ENCODE measurements at regions not wholly inside any gene's neighbourhood (a gene's known extent, or its start where the extent isn't known, plus 50 kb on each side); places are given as distances from the start of the nearest gene placed in this dataset.

DNA sequence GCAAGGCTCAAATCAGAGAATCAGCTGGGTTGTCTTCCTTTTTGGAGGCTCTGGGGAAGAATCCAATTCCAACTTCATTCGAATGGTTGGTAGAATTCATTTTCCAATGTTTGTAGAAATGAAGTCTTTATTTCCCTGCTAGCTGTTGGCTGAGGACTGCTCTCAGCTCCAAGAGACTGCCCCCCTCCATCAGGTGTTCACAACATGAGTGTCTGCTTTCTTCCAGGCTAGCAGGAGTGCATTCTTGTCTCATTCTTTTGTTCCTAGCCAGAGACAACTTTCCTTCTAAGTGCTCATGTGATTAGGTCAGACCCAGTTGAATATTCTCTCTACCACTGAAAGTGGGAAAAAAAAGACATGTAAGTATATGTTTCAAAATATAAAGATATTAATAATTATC is 95.2 kb downstream of the HLX start:
- no peaks in the 10 kb centered on the region for H3K79me2 ChIP-seq (ENCODE audit: control insufficient read depth, insufficient read depth, low read length)
- no peak overlapping the region for H3K4me2 ChIP-seq (ENCODE audit: control insufficient read depth, extremely low read depth, insufficient read depth, low read depth, low read length)
- no peaks in the 10 kb centered on the region for H3K27me3 ChIP-seq (ENCODE audit: control insufficient read depth, extremely low read depth, insufficient read depth, low read length)
- H3K9ac ChIP-seq (ENCODE audit: control insufficient read depth, extremely low read depth, insufficient read depth, low read length) = no peak overlapping the region
- H3K9me1 ChIP-seq (ENCODE audit: control insufficient read depth, extremely low read depth, insufficient read depth, low read length) = no peaks in the 10 kb centered on the region
- FAIRE-seq (no peak), DNase-seq (ENCODE audit: low read depth, low spot score) (no peak)
- no peak overlapping the region for H3K4me3 ChIP-seq (ENCODE audit: control insufficient read depth in 2 of 3, extremely low read depth in 1 of 3, insufficient read depth in 2 of 3, low read depth in 1 of 3, low read length in 3 of 3)
- no peaks in the 10 kb centered on the region for H4K20me1 ChIP-seq (ENCODE audit: control insufficient read depth, extremely low read depth, insufficient read depth, low read length)
- no peak for TF ChIP-seq EZH2 (IDR thresholded peaks at IDR 0.05; ENCODE audit: low read length)
- TF ChIP-seq, protein P1, sequence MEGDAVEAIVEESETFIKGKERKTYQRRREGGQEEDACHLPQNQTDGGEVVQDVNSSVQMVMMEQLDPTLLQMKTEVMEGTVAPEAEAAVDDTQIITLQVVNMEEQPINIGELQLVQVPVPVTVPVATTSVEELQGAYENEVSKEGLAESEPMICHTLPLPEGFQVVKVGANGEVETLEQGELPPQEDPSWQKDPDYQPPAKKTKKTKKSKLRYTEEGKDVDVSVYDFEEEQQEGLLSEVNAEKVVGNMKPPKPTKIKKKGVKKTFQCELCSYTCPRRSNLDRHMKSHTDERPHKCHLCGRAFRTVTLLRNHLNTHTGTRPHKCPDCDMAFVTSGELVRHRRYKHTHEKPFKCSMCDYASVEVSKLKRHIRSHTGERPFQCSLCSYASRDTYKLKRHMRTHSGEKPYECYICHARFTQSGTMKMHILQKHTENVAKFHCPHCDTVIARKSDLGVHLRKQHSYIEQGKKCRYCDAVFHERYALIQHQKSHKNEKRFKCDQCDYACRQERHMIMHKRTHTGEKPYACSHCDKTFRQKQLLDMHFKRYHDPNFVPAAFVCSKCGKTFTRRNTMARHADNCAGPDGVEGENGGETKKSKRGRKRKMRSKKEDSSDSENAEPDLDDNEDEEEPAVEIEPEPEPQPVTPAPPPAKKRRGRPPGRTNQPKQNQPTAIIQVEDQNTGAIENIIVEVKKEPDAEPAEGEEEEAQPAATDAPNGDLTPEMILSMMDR (optimal IDR thresholded peaks at IDR 0.05 in 1 of 3, IDR thresholded peaks at IDR 0.05 in 1 of 3, conservative IDR thresholded peaks at IDR 0.05 in 1 of 3; ENCODE audit: extremely low read depth in 1 of 3, insufficient read depth in 2 of 3, low read length in 3 of 3) = no peak
- dilution Hi-C loops (cut with MboI; ENCODE audit: extremely low pct_ligation_motif_present, low sequenced_read_pairs) = no loop called here
- H3K27ac ChIP-seq (ENCODE audit: control insufficient read depth, insufficient read depth, low read length) = no peak overlapping the region
- H3K4me1 ChIP-seq (ENCODE audit: control insufficient read depth, extremely low read depth, insufficient read depth, low read length) = no peaks in the 10 kb centered on the region
- no peaks in the 10 kb centered on the region for H3K36me3 ChIP-seq (ENCODE audit: control insufficient read depth in 2 of 2, extremely low read depth in 1 of 2, insufficient read depth in 2 of 2, low read length in 2 of 2)
- no peak overlapping the region for H2AFZ ChIP-seq (ENCODE audit: control insufficient read depth, low read length)
- no peaks in the 10 kb centered on the region for H3K9me3 ChIP-seq (ENCODE audit: control insufficient read depth, low read depth, low read length)

- Histone ChIP-seq H4K20me1 (ENCODE audit: control insufficient read depth, extremely low read depth, insufficient read depth, low read length) (no peaks in the 10 kb centered on the region), H3K4me3 (ENCODE audit: control insufficient read depth in 2 of 3, extremely low read depth in 1 of 3, insufficient read depth in 2 of 3, low read depth in 1 of 3, low read length in 3 of 3) (no peak overlapping the region), H3K4me2 (ENCODE audit: control insufficient read depth, extremely low read depth, insufficient read depth, low read depth, low read length) (no peak overlapping the region), H3K79me2 (ENCODE audit: control insufficient read depth, insufficient read depth, low read length) (no peaks in the 10 kb centered on the region), H3K4me1 (ENCODE audit: control insufficient read depth, extremely low read depth, insufficient read depth, low read length) (no peaks in the 10 kb centered on the region), H3K9ac (ENCODE audit: control insufficient read depth, extremely low read depth, insufficient read depth, low read length) (no peak overlapping the region), H3K27ac (ENCODE audit: control insufficient read depth, insufficient read depth, low read length) (no peak overlapping the region), H3K9me3 (ENCODE audit: control insufficient read depth, low read depth, low read length) (no peaks in the 10 kb centered on the region), H3K27me3 (ENCODE audit: control insufficient read depth, extremely low read depth, insufficient read depth, low read length) (no peaks in the 10 kb centered on the region), H3K9me1 (ENCODE audit: control insufficient read depth, extremely low read depth, insufficient read depth, low read length) (no peaks in the 10 kb centered on the region), H2AFZ (ENCODE audit: control insufficient read depth, low read length) (no peak overlapping the region), H3K36me3 (ENCODE audit: control insufficient read depth in 2 of 2, extremely low read depth in 1 of 2, insufficient read depth in 2 of 2, low read length in 2 of 2) (no peaks in the 10 kb centered on the region)
- TF ChIP-seq, protein P1 (optimal IDR thresholded peaks at IDR 0.05 in 1 of 3, IDR thresholded peaks at IDR 0.05 in 1 of 3, conservative IDR thresholded peaks at IDR 0.05 in 1 of 3; ENCODE audit: extremely low read depth in 1 of 3, insufficient read depth in 2 of 3, low read length in 3 of 3) = no peak
- TF ChIP-seq EZH2 (IDR thresholded peaks at IDR 0.05; ENCODE audit: low read length) = no peak
- dilution Hi-C loops (cut with MboI; ENCODE audit: extremely low pct_ligation_motif_present, low sequenced_read_pairs) = no loop called here
- FAIRE-seq (no peak), DNase-seq (ENCODE audit: low read depth, low spot score) (no peak)
These were observed 97.1 kb downstream of the HLX start for GRCh38 chr1:220976390-220976789.
